HT-29 (cell line): ENCODE measurements at regions not wholly inside any gene's neighbourhood (a gene's known extent, or its start where the extent isn't known, plus 50 kb on each side); places are given as distances from the start of the nearest gene placed in this dataset.
"Not testable (repeated sequence)": the region's sequence is repeated elsewhere in the genome, so short reads cannot be mapped to it uniquely, and the experiment has no call there.

Experiments used
- DNase-seq: peaks from one replicate; pipeline ENCODE4 v3.0.0-alpha.2; 2015; ENCODE audit warnings: low spot score

- no peak for DNase-seq
These were observed 113.1 kb downstream of the SPP2 start for GRCh38 chr2:234163510-234164045.

DNA sequence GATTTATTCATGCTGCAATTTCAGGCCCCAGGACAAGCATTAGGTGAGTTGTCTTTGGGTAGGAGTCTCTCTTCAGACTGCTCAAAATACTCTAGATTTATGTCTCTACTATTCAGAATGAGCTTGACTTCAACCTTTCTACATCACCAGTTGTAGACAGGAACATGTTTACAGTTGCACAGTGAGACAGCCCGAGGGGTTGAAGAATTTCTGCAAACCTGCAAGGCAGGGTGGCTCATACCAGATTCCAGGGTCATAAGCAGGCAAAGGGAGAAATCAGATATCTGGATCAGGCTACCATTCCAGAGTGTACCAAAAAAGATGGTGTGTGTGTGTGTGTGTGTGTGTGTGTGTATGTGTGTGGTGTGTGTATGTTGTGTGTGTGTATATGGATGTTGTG is 112.4 kb downstream of the SPP2 start:
- DNase-seq: no peak

DNA sequence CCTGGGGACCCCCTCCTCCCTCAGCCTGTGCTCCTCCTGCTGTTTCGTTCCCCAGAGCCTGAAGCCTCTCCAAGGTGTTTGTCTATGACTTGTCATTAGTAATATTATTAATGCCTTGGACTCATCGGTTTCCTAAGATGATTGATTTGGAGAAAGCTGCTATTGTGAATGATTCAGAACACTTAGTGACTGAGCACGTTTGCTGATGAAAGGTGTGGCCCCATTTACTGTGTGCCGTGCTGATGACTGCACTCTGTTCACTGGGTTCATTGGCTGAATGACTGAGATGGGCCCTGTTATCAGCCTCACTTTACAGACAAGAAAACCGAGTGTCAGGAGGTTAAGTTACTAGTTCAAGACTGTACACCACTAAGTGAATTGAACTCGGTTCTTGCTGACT is 111.4 kb downstream of the SPP2 start:
- DNase-seq: no peak

DNA sequence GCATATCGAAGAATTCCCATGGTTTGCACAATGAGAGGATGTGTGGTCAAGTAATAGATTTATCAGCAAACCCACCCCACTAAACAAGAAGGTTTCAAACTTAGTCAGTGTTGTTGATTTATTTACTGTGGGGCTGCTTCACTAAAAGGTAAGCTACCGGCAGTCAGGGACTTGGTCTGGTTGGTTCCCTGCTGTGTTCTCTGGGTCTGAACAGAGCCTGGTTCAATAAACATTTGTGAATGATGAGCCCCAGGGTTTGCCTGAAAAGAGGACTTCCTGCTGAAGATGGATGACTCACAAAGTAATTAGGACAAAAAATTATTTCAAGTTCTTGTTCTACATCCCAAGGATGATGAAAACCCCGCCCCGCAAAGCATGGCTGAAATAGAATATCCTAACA is 108.3 kb downstream of the SPP2 start:
- DNase-seq: no peak

DNA sequence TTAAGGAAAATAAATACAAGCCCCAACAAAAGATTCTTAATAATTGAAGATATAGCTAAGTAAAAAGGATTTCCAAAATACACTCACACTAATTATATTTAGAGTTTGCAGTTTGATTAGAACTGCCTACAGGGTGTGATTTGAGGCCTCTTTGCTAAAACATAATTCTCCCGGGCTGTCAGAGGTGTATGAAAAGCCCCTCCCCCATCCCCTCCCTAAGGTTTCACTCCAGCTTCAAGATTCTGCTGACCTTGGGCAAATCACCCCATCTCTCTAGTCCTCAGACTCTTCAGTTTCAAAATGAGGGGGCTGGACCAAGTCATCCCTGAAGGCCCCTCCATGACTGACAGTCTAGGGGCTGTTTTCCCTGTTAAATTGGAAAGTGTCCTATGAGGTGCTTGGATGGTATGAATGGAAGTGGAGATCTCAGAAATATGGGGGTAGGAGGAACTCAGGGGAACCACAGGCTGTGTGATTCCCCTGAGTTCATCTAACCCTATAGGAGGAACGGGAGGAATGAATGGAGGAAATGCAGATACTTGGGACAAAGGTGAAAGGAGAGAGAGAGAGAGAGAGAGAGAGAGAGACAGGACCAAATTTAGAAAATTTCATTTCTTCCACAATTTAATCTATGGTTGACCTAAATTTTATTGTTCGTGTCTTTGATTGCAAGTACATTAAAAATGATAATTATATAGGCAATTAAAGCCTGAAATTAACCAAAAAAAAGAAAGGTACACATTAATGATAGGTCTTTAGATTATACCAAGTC is 107.5 kb downstream of the SPP2 start:
- DNase-seq: no peak

- no peak for DNase-seq
These were observed 105.8 kb downstream of the SPP2 start for GRCh38 chr2:234156326-234156725.

GRCh38 chr2:234152835-234153234 is 102.3 kb downstream of the SPP2 start:
- not testable (repeated sequence) for DNase-seq

GRCh38 chr2:234147335-234147861 is 96.9 kb downstream of the SPP2 start:
- peak; percentile 66 for DNase-seq

- DNase-seq: peak; percentile 5
These were observed 95.8 kb downstream of the SPP2 start for GRCh38 chr2:234146087-234146826.

- no peak for DNase-seq
These were observed 95.0 kb downstream of the SPP2 start for GRCh38 chr2:234145511-234145910.

- DNase-seq: no peak
These were observed 94.6 kb downstream of the SPP2 start for GRCh38 chr2:234145057-234145456.

- no peak for DNase-seq
These were observed 93.4 kb downstream of the SPP2 start for GRCh38 chr2:234143896-234144295.

- DNase-seq: no peak
These were observed 92.0 kb downstream of the SPP2 start for GRCh38 chr2:234142530-234142929.

GRCh38 chr2:234139755-234140154 is 89.3 kb downstream of the SPP2 start:
- no peak for DNase-seq

DNA sequence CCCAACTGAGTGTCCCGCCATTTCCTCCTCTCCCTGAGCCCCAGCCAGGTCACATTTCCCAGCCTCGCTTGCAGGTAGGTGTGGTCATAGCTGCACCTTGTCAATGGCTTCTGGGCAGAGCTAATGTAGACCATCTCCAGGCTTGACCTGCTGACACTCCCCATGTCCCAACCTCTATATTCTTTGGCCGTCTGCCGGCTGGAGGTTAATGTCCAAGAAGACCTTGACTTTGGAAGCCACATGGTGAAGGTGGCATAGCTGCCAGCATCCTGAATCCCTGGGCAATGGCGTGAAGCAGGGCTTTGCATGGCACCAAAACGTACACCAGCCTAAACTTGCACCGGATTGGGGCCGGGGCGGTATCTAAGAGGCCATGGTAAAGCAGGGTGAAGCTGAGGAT is 88.3 kb downstream of the SPP2 start:
- DNase-seq: no peak

- peak; percentile 18 for DNase-seq
These were observed 87.0 kb downstream of the SPP2 start for GRCh38 chr2:234137400-234138014.

- DNase-seq: peak; percentile 46
These were observed 86.0 kb downstream of the SPP2 start for GRCh38 chr2:234136461-234136860.

GRCh38 chr2:234135750-234136221 is 85.3 kb downstream of the SPP2 start:
- peak; percentile 87 for DNase-seq

- DNase-seq: no peak
These were observed 84.0 kb downstream of the SPP2 start for GRCh38 chr2:234134496-234134895.

DNA sequence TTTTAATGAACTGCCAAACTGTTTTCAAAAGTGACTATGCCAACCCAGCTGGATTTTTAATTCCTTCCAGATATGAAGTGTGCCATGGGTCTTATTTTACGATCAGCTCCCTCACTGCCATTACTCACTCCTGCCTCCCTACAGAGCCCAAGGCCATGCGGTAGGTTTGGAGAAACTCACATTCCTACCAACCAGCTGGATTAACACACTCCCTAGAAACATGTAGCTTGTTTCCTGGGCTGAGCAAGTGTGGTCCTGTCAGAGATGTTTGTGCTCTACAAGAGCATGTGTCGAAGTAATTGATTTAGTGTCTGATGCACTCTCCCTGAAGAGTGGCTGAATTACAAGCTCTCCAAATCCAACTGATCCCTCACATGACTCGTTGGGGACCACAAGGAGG is 82.5 kb downstream of the SPP2 start:
- no peak for DNase-seq

DNA sequence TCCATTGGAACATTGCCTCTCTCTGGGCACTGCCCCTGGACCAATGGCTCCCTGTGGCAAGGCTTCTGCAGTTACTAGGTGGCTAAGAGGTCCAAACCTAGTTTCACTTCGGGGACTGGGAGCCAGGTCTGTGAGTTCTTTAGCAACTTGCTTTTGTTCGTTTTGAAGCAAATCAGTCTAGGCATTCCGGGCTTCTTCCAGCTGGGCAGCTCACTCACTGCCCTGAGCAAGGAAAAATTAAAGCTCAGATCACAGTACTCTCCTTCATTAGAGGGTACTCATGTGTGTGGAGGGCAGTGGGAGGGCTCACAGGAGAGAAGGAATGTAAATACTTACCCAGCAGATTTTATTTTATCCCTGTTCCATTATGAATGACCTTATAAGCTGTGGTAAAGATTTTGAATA is 80.3 kb downstream of the SPP2 start:
- no peak for DNase-seq

DNA sequence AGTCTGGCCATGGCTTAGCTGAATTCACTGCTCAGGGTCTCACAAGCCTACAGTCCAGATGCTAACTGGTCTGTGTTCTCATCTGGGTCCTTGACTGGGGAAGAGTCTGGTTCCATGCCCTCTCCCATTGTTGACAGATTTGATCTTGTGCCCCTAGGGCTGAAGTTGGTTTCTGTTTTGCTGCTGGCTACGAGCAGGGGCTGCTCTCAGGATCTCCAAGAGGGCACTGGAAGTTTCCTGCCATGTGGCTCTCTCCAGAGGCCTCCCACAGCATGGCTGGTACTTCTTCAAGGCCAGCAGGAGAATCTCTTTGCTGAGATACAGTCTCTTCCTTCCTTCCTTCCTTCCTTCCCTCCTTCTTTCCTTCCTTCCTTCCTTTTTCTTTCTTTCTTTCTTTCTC is 78.1 kb downstream of the SPP2 start:
- DNase-seq: no peak
